GM23338 (cell line): ENCODE measurements at regions not wholly inside any gene's neighbourhood (a gene's known extent, or its start where the extent isn't known, plus 50 kb on each side); places are given as distances from the start of the nearest gene placed in this dataset.

Experiments used
- ATAC-seq: fragments of 200-7000 bp; cut with Tn5 transposase; 3 replicates; pipeline ENCODE4 v1.9.1; 2020
- DNase-seq: peaks from one replicate; pipeline ENCODE4 v3.0.0-alpha.2; 2015; ENCODE audit warnings: low spot score
- H2AFZ ChIP-seq: fragments of 200-600 bp; sonication (generic); 2 replicates; pipeline ENCODE4 v1.8.0; 2016; ENCODE audit warnings: antibody characterized with exemption, mild to moderate bottlenecking, moderate library complexity
- H3F3A ChIP-seq: fragments of 200-600 bp; sonication (generic); replicated peaks from 2 replicates; pipeline ENCODE4 v1.8.0; 2017; ENCODE audit warnings: antibody characterized with exemption, mixed run types, low read depth
- H3K27ac ChIP-seq: fragments of 200-600 bp; sonication (generic); 2 replicates; pipeline ENCODE4 v1.6.1; 2016; ENCODE audit warnings: low read depth
- H3K27me3 ChIP-seq: fragments of 200-600 bp; sonication (generic); 2 replicates; pipeline ENCODE4 v1.8.0; 2016; ENCODE audit warnings: mild to moderate bottlenecking, mixed run types, moderate library complexity; ENCODE audit not compliant: insufficient read depth
- H3K36me3 ChIP-seq: fragments of 200-600 bp; sonication (generic); 2 replicates; pipeline ENCODE4 v1.8.0; 2016; ENCODE audit warnings: mild to moderate bottlenecking; ENCODE audit not compliant: insufficient read depth
- H3K4me1 ChIP-seq: fragments of 200-600 bp; sonication (generic); 2 replicates; pipeline ENCODE4 v1.8.0; 2016; ENCODE audit warnings: mild to moderate bottlenecking, moderate library complexity; ENCODE audit not compliant: insufficient read depth
- H3K4me2 ChIP-seq: fragments of 200-600 bp; sonication (generic); 2 replicates; pipeline ENCODE4 v1.7.1; 2017; ENCODE audit warnings: mixed run types
- H3K4me3 ChIP-seq: fragments of 200-600 bp; sonication (generic); 2 replicates; pipeline ENCODE4 v1.6.1; 2016; ENCODE audit warnings: mixed run types
- H3K79me2 ChIP-seq: fragments of 200-600 bp; sonication (generic); replicated peaks from 2 replicates; pipeline ENCODE4 v1.8.0; 2017; ENCODE audit warnings: mild to moderate bottlenecking; ENCODE audit not compliant: insufficient read depth
- H3K9me2 ChIP-seq: fragments of 200-600 bp; sonication (generic); 2 replicates; pipeline ENCODE4 v1.8.0; 2017; ENCODE audit not compliant: insufficient read depth
- H4K20me1 ChIP-seq: fragments of 200-600 bp; sonication (generic); replicated peaks from 2 replicates; pipeline ENCODE4 v1.8.0; 2017; ENCODE audit warnings: mild to moderate bottlenecking; ENCODE audit not compliant: insufficient read depth
- H3K27ac Mint-ChIP-seq: 2 replicates; pipeline ENCODE4 v1.8.0; 2020; ENCODE audit warnings: inconsistent platforms, mild to moderate bottlenecking, moderate library complexity, mixed read lengths
- H3K27me3 Mint-ChIP-seq: 3 replicates; pipeline ENCODE4 v1.8.0; 2022; ENCODE audit warnings: low read depth, mild to moderate bottlenecking, moderate library complexity, mixed read lengths, inconsistent platforms; ENCODE audit not compliant: insufficient read depth, poor library complexity
- H3K36me3 Mint-ChIP-seq: 3 replicates; pipeline ENCODE4 v1.8.0; 2021; ENCODE audit warnings: low read depth, mild to moderate bottlenecking, inconsistent platforms, moderate library complexity, mixed read lengths
- H3K4me1 Mint-ChIP-seq: 3 replicates; pipeline ENCODE4 v1.8.0; 2020; ENCODE audit warnings: mild to moderate bottlenecking, inconsistent platforms, mixed read lengths
- H3K4me3 Mint-ChIP-seq: 3 replicates; pipeline ENCODE4 v1.8.0; 2021; ENCODE audit warnings: moderate library complexity, mild to moderate bottlenecking, inconsistent platforms, mixed read lengths
- H3K9me3 Mint-ChIP-seq: 3 replicates; pipeline ENCODE4 v1.8.0; 2020; ENCODE audit warnings: moderate library complexity, mild to moderate bottlenecking, inconsistent platforms, mixed read lengths
- ETS1 ChIP-seq: IDR thresholded peaks from 2 replicates; pipeline ENCODE4 v1.6.1; 2016; ENCODE audit warnings: antibody characterized with exemption
- STAT1 ChIP-seq: IDR thresholded peaks from one replicate; pipeline ENCODE4 v1.6.1; 2016; ENCODE audit warnings: antibody characterized with exemption; ENCODE audit not compliant: unreplicated experiment
- ZNF114 ChIP-seq: fragments of 250-450 bp; sonication (Bioruptor Pico); IDR thresholded peaks from 2 replicates; pipeline ENCODE4 v1.5.0; 2020; ENCODE audit warnings: mild to moderate bottlenecking, moderate library complexity
- ZNF331 ChIP-seq: fragments of 250-450 bp; sonication (Bioruptor Pico); IDR thresholded peaks from 2 replicates; pipeline ENCODE4 v1.5.0; 2020; ENCODE audit warnings: low read depth, mild to moderate bottlenecking, moderate library complexity
- ZNF462 ChIP-seq: fragments of 250-450 bp; sonication (Bioruptor Pico); IDR thresholded peaks from 2 replicates; pipeline ENCODE4 v1.5.0; 2020; ENCODE audit warnings: mild to moderate bottlenecking, moderate library complexity

- no peaks in the 10 kb centered on the region for H4K20me1 ChIP-seq
- peaks cover 3% of the 10 kb centered on the region; the same call in 2 of the 3 replicates for H3K9me3 Mint-ChIP-seq
- H3K36me3 ChIP-seq = no peaks in the 10 kb centered on the region
- H2AFZ ChIP-seq = no peak overlapping the region
- no peaks in the 10 kb centered on the region; the same call in 1 of the 2 replicates for H3K4me1 ChIP-seq
- H3K4me3 Mint-ChIP-seq = no peak overlapping the region
- no peak for DNase-seq
- no peaks in the 10 kb centered on the region for H3K27me3 Mint-ChIP-seq
- no peak overlapping the region for H3K27ac Mint-ChIP-seq
- H3K79me2 ChIP-seq = no peaks in the 10 kb centered on the region
- no peak overlapping the region for H3K4me3 ChIP-seq
- no peaks in the 10 kb centered on the region for H3K9me2 ChIP-seq
- H3K36me3 Mint-ChIP-seq = no peaks in the 10 kb centered on the region
- H3K4me2 ChIP-seq = no peak overlapping the region
- H3K27ac ChIP-seq = no peak overlapping the region
- H3K4me1 Mint-ChIP-seq = peaks cover 5% of the 10 kb centered on the region; the same call in 2 of the 3 replicates
- no peaks in the 10 kb centered on the region for H3F3A ChIP-seq
- no peak for TF ChIP-seq ZNF331 (CRISPR knock-in tag)
- no peak for TF ChIP-seq ZNF462 (CRISPR knock-in tag)
- TF ChIP-seq STAT1 = no peak
- no peak for TF ChIP-seq ETS1
- no peak for TF ChIP-seq ZNF114 (CRISPR knock-in tag)
- H3K27me3 ChIP-seq = no peaks in the 10 kb centered on the region
- no peak for ATAC-seq
Observed at GRCh38 chr7:109616551-109617069, 1046.9 kb downstream of the DNAJB9 start.
